PC-3 (cell line): ENCODE measurements at regions not wholly inside any gene's neighbourhood (a gene's known extent, or its start where the extent isn't known, plus 50 kb on each side); places are given as distances from the start of the nearest gene placed in this dataset.

Experiments
- ATAC-seq: fragments of 200-7000 bp; cut with Tn5 transposase; 2 replicates; pipeline ENCODE4 v1.9.1; 2020; ENCODE audit warnings: mild to moderate bottlenecking, moderate library complexity
- BruUV-seq: library from RNA; stranded (reverse); fragments of 400-500 nt; replicated peaks from 2 replicates; lab custom pipeline; 2021; lab: Mats Ljungman, UMichigan
- CTCF ChIA-PET: fragments of 300-600 bp; sonication (Branson Sonifier 250); formaldehyde crosslinking; loops from one replicate; lab custom pipeline; 2022; ENCODE audit warnings: antibody characterized with exemption; lab: Charles Lee
- POLR2A ChIA-PET: fragments of 300-600 bp; sonication (Branson Sonifier 250); formaldehyde crosslinking; loops from one replicate; lab custom pipeline; 2022; ENCODE audit warnings: antibody characterized with exemption; ENCODE audit not compliant: unreplicated experiment; lab: Charles Lee
- DNase-seq: peaks from one replicate; pipeline ENCODE4 v3.0.0-alpha.2; 2015
- H2AFZ ChIP-seq: fragments of 300-600 bp; sonication (generic); 2 replicates; pipeline ENCODE4 v1.6.0; 2016; ENCODE audit warnings: antibody characterized with exemption, low read length
- H3F3A ChIP-seq: fragments of 300-600 bp; sonication (generic); one replicate; pipeline ENCODE4 v1.6.0; 2017; ENCODE audit warnings: antibody characterized with exemption, low read length, control low read depth, mild to moderate bottlenecking; ENCODE audit not compliant: unreplicated experiment
- H3K27ac ChIP-seq: fragments of 300-600 bp; sonication (generic); 2 replicates; pipeline ENCODE4 v1.5.1; 2016; ENCODE audit warnings: mild to moderate bottlenecking, low read length
- H3K27me3 ChIP-seq: fragments of 300-600 bp; sonication (generic); 2 replicates; pipeline ENCODE4 v1.6.1; 2016; ENCODE audit warnings: low read length, mixed read lengths
- H3K36me3 ChIP-seq: fragments of 300-600 bp; sonication (generic); 2 replicates; pipeline ENCODE4 v1.6.1; 2016; ENCODE audit warnings: low read depth, mixed run types, low read length, mixed read lengths
- H3K4me1 ChIP-seq: fragments of 300-600 bp; sonication (generic); 2 replicates; pipeline ENCODE4 v1.5.1; 2016; ENCODE audit warnings: low read length; ENCODE audit not compliant: insufficient read depth
- H3K4me2 ChIP-seq: fragments of 300-600 bp; sonication (generic); 2 replicates; pipeline ENCODE4 v1.6.0; 2016; ENCODE audit warnings: low read length
- H3K4me3 ChIP-seq: fragments of 300-600 bp; sonication (generic); 2 replicates; pipeline ENCODE4 v1.5.1; 2016; ENCODE audit warnings: mild to moderate bottlenecking, low read length, mixed read lengths
- H3K79me2 ChIP-seq: fragments of 300-600 bp; sonication (generic); 2 replicates; pipeline ENCODE4 v1.6.1; 2017; ENCODE audit warnings: low read length, mixed read lengths
- H3K9ac ChIP-seq: fragments of 300-600 bp; sonication (generic); 2 replicates; pipeline ENCODE4 v1.6.0; 2016; ENCODE audit warnings: mild to moderate bottlenecking, low read length
- H3K9me2 ChIP-seq: fragments of 300-600 bp; sonication (generic); replicated peaks from 2 replicates; pipeline ENCODE4 v1.6.1; 2016; ENCODE audit warnings: mixed run types, low read length, mixed read lengths
- H3K9me3 ChIP-seq: fragments of 300-600 bp; sonication (generic); 2 replicates; pipeline ENCODE4 v1.6.1; 2016; ENCODE audit warnings: low read length, mixed read lengths
- H4K20me1 ChIP-seq: fragments of 300-600 bp; sonication (generic); 2 replicates; pipeline ENCODE4 v1.6.1; 2016; ENCODE audit warnings: low read length, mixed read lengths
- EZH2 ChIP-seq: fragments of 300-600 bp; sonication (generic); IDR thresholded peaks from one replicate; pipeline ENCODE4 v1.6.1; 2017; ENCODE audit warnings: antibody characterized with exemption, mild to moderate bottlenecking, low read length; ENCODE audit not compliant: unreplicated experiment
- EZH2phosphoT487 ChIP-seq: fragments of 300-600 bp; sonication (generic); IDR thresholded peaks from 2 replicates; pipeline ENCODE4 v1.6.1; 2018; ENCODE audit warnings: mild to moderate bottlenecking, antibody characterized with exemption, low read length, borderline replicate concordance
- intact Hi-C: fragments of 100-400 bp; cut with micrococcal nuclease; formaldehyde crosslinking; loops from 2 replicates; pipeline ENCODE4 v1.9.0; 2023
- TF ChIP-seq, protein P1 (sequence below): fragments of 300-600 bp; sonication (generic); conservative IDR thresholded peaks from 2 replicates; pipeline ENCODE4 v1.5.1; 2017; ENCODE audit warnings: antibody characterized with exemption, low read depth, mild to moderate bottlenecking, low read length

DNA sequence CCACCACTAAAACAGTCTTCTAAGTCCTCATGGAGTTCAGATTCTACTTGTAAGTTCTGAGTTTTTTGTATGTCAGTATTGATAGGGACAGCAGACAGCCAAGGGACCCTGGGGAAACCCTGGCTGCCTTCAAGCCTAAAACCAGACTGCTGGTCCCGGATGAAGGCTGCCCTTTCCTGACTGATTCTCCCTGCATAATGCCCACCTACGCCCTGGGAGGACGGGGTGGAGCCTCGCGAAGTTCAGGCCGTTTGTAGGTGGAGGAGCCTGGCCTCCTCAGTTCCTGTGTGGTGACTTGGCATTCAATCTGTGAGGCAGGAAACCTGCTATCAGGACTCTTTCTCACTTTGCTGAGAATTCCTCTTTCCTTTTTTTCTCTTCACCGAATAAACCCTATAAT lies 120.3 kb upstream of the LGSN start:
- DNase-seq, result no peak
- no peaks in the 10 kb centered on the region for H3K9me2 ChIP-seq
- H3K79me2 ChIP-seq, result no peaks in the 10 kb centered on the region
- H3K4me1 ChIP-seq, result no peaks in the 10 kb centered on the region
- BruUV-seq, result no TSS peak
- H3F3A ChIP-seq, result no peaks in the 10 kb centered on the region
- no peak overlapping the region for H3K27ac ChIP-seq
- no peaks in the 10 kb centered on the region for H3K27me3 ChIP-seq
- CTCF ChIA-PET, result no interaction called here
- no peak overlapping the region for H3K4me3 ChIP-seq
- H3K9me3 ChIP-seq, result no peaks in the 10 kb centered on the region
- no peaks in the 10 kb centered on the region for H3K36me3 ChIP-seq
- TF ChIP-seq EZH2phosphoT487 (no peak), EZH2 (no peak)
- TF ChIP-seq, protein P1, sequence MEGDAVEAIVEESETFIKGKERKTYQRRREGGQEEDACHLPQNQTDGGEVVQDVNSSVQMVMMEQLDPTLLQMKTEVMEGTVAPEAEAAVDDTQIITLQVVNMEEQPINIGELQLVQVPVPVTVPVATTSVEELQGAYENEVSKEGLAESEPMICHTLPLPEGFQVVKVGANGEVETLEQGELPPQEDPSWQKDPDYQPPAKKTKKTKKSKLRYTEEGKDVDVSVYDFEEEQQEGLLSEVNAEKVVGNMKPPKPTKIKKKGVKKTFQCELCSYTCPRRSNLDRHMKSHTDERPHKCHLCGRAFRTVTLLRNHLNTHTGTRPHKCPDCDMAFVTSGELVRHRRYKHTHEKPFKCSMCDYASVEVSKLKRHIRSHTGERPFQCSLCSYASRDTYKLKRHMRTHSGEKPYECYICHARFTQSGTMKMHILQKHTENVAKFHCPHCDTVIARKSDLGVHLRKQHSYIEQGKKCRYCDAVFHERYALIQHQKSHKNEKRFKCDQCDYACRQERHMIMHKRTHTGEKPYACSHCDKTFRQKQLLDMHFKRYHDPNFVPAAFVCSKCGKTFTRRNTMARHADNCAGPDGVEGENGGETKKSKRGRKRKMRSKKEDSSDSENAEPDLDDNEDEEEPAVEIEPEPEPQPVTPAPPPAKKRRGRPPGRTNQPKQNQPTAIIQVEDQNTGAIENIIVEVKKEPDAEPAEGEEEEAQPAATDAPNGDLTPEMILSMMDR, result no peak
- H2AFZ ChIP-seq, result no peak overlapping the region
- no peaks in the 10 kb centered on the region for H4K20me1 ChIP-seq
- POLR2A ChIA-PET, result no interaction called here
- H3K9ac ChIP-seq, result no peak overlapping the region
- H3K4me2 ChIP-seq, result no peak overlapping the region
- no peak for ATAC-seq
- intact Hi-C loops, result no loop called here

DNA sequence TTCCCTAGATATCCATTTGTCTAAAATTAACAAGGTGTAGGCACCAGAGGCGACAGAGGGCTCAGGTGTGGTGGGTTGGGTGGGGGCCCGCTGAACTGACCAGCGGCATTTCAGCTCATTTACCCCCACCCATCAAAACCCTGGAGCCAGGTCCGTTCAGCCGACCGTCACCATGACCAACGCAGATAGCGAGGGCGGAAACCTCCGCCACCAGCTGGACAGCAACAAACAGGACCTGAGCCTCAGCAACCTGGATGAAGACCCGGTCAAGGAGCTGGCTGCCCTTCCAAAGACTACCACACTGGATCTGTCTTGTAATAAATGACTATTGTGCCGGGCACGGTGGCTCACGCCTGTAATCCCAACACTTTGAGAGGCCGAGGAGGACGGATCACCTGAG lies 120.8 kb upstream of the LGSN start:
- ChIA-PET CTCF (no interaction called here), POLR2A (no interaction called here)
- ATAC-seq (no peak), DNase-seq (no peak)
- H2AFZ ChIP-seq, result no peak overlapping the region
- H3K9me3 ChIP-seq, result no peaks in the 10 kb centered on the region
- no peaks in the 10 kb centered on the region for H4K20me1 ChIP-seq
- H3K27me3 ChIP-seq, result no peaks in the 10 kb centered on the region
- intact Hi-C loops, result no loop called here
- no peaks in the 10 kb centered on the region for H3K79me2 ChIP-seq
- no peaks in the 10 kb centered on the region for H3K36me3 ChIP-seq
- no peak overlapping the region for H3K4me2 ChIP-seq
- no peaks in the 10 kb centered on the region for H3F3A ChIP-seq
- H3K9ac ChIP-seq, result no peak overlapping the region
- H3K9me2 ChIP-seq, result no peaks in the 10 kb centered on the region
- H3K4me3 ChIP-seq, result no peak overlapping the region
- no TSS peak for BruUV-seq
- TF ChIP-seq EZH2phosphoT487, result no peak
- no peaks in the 10 kb centered on the region for H3K4me1 ChIP-seq
- H3K27ac ChIP-seq, result no peak overlapping the region

DNA sequence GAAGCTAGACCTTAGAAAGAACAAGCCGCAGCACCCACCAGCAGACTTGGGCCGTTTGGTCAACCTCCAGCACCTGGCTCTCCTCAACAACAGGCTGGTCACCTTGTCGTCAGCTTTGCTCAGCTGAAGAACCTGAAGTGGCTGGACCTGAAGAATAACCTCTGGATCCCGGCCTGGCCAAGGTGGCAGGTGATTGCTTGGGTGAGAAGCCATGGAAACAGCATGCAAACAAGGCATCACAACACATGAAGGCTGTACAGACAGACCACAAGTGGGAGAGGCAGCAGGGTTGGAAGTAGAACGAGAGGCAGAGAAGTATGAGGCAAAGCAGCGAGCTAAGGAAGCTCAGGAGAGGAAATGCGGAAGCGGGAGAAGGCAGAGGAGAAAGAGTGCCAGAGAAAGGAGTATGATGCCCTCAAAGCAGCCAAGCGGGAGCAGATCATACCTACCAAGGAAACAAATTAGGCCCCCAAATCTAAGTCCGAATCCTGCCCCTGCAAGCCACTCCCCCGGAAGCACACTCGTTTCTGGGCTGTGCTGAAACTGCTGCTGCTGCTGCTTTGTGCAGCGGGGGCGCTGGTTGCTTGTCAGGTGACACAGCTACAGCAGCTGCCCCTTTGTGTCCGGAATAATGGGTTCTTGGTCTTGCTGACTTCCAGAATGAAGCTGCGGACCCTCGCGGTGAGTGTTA lies 121.6 kb upstream of the LGSN start:
- Histone ChIP-seq H4K20me1 (no peaks in the 10 kb centered on the region), H2AFZ (no peak overlapping the region), H3K9ac (no peak overlapping the region), H3K4me3 (no peak overlapping the region), H3K79me2 (no peaks in the 10 kb centered on the region), H3K4me1 (no peaks in the 10 kb centered on the region), H3K27ac (no peak overlapping the region), H3K27me3 (no peaks in the 10 kb centered on the region), H3K4me2 (no peak overlapping the region), H3K9me2 (no peaks in the 10 kb centered on the region), H3F3A (no peaks in the 10 kb centered on the region), H3K36me3 (no peaks in the 10 kb centered on the region), H3K9me3 (no peaks in the 10 kb centered on the region)
- no peak for ATAC-seq
- ChIA-PET CTCF (no interaction called here), POLR2A (no interaction called here)
- intact Hi-C loops, result no loop called here
- TF ChIP-seq, protein P1, result no peak
- TF ChIP-seq EZH2phosphoT487 (no peak), EZH2 (no peak)
- no TSS peak for BruUV-seq
- DNase-seq, result no peak
